K562 (cell line): ENCODE measurements at regions not wholly inside any gene's neighbourhood (a gene's known extent, or its start where the extent isn't known, plus 50 kb on each side); places are given as distances from the start of the nearest gene placed in this dataset.

Experiments used
- CHD7 ChIP-seq: fragments of 200-600 bp; sonication (generic); IDR thresholded peaks from one replicate; pipeline ENCODE4 v1.6.1; 2012; ENCODE audit warnings: mild to moderate bottlenecking, low read depth, low read length, inconsistent platforms
- TF ChIP-seq, protein P1 (sequence below): fragments of 250-450 bp; sonication (Bioruptor Pico); IDR thresholded peaks from 2 replicates; pipeline ENCODE4 v1.4.0; 2020; ENCODE audit warnings: mild to moderate bottlenecking

- no peak for TF ChIP-seq CHD7
- TF ChIP-seq, protein P1, sequence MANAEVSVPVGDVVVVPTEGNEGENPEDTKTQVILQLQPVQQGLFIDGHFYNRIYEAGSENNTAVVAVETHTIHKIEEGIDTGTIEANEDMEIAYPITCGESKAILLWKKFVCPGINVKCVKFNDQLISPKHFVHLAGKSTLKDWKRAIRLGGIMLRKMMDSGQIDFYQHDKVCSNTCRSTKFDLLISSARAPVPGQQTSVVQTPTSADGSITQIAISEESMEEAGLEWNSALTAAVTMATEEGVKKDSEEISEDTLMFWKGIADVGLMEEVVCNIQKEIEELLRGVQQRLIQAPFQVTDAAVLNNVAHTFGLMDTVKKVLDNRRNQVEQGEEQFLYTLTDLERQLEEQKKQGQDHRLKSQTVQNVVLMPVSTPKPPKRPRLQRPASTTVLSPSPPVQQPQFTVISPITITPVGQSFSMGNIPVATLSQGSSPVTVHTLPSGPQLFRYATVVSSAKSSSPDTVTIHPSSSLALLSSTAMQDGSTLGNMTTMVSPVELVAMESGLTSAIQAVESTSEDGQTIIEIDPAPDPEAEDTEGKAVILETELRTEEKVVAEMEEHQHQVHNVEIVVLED (CRISPR knock-in tag), result no peak
Observed at GRCh38 chr10:131847241-131847783, 53.5 kb upstream of the PPP2R2D start (continued).
